Uterus (tissue), 2 donors: ENCODE measurements at regions not wholly inside any gene's neighbourhood (a gene's known extent, or its start where the extent isn't known, plus 50 kb on each side); places are given as distances from the start of the nearest gene placed in this dataset.

ENCODE experiments used
- POLR2A ChIP-seq, 2 donors: fragments of 450-650 bp; IDR thresholded peaks; one replicate each; pipeline ENCODE4 v1.6.1; 2016; ENCODE audit warnings: antibody characterized with exemption in 2 of 2, mild to moderate bottlenecking in 1 of 2, moderate library complexity in 1 of 2
- TF ChIP-seq, protein P1 (sequence below), 4 experiments: fragments of 200-600 bp in 2 of 4; fragments of 450-650 bp in 2 of 4; sonication (generic) in 2 of 4; IDR thresholded peaks; one replicate each; pipeline ENCODE4 v1.5.1; 2016 to 2019; ENCODE audit warnings: antibody characterized with exemption in 4 of 4, mild to moderate bottlenecking in 2 of 4, moderate library complexity in 1 of 4

DNA sequence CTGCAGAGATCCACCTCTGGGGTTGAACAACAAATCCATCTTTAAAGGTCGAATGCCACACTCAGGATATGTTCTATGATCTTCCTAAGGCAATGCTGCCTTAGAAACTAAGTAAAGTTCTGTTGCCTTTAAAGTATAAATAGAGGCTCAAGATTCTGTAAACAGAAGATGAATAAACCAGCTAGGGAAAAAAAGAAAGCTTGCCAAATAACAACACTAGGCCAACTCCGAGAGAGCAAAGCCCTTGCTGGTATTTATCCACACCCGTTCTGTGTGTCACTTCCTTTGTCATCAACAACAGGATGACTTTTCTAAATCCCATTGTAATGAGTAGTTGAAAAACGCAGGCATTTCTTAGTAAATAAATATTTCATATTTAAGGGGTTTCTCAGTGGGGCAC lies 330.0 kb upstream of the GLI3 start:
- TF ChIP-seq, protein P1, sequence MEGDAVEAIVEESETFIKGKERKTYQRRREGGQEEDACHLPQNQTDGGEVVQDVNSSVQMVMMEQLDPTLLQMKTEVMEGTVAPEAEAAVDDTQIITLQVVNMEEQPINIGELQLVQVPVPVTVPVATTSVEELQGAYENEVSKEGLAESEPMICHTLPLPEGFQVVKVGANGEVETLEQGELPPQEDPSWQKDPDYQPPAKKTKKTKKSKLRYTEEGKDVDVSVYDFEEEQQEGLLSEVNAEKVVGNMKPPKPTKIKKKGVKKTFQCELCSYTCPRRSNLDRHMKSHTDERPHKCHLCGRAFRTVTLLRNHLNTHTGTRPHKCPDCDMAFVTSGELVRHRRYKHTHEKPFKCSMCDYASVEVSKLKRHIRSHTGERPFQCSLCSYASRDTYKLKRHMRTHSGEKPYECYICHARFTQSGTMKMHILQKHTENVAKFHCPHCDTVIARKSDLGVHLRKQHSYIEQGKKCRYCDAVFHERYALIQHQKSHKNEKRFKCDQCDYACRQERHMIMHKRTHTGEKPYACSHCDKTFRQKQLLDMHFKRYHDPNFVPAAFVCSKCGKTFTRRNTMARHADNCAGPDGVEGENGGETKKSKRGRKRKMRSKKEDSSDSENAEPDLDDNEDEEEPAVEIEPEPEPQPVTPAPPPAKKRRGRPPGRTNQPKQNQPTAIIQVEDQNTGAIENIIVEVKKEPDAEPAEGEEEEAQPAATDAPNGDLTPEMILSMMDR (IDR thresholded peaks at IDR 0.05): no peak
- TF ChIP-seq POLR2A (IDR thresholded peaks at IDR 0.05): no peak
